Stimulated activated CD8-positive, alpha-beta memory T cell treated with anti-CD3 and anti-CD28 coated beads, Interleukin-7, amount 100 ng/mL, for 48 hours (primary cell): ENCODE measurements at regions not wholly inside any gene's neighbourhood (a gene's known extent, or its start where the extent isn't known, plus 50 kb on each side); places are given as distances from the start of the nearest gene placed in this dataset.
"Not testable (repeated sequence)": the region's sequence is repeated elsewhere in the genome, so short reads cannot be mapped to it uniquely, and the experiment has no call there.

ENCODE experiments used
- DNase-seq, 2 donors: peaks; one replicate each; pipeline ENCODE4 v3.0.0-alpha.2; 2020; ENCODE audit warnings: low read depth in 1 of 2; ENCODE audit errors: extremely low read depth in 1 of 2

DNA sequence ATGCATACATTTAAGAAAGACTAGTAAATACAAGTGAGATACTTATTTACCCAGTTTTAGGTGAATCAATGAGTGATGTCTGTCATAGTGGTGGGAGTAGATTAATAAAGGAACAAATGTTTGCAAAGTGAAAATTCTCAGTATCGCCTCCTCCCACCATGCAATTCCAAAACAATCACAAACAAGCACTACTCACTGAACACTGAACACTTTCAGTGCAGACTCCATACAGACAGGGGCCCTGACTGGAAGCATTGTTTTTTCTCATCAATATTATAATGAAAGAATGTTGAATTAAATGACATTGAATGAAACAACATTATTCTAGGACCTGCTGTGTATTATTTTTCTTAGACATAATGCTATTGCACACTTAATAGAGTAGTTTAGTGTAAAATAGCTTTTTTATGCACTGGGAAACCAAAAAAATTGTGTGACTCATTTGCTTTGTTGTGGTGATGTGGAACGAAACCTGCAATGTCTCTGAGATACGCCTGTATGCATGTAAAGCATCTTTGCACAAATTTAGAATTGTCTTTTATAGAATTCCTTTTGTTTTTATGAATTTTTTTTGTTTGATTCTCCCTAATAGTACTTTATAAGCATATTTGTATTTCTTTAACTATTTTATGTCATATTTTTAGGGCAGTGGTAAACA lies 317.5 kb downstream of the UTRN start:
- DNase-seq: no peak

DNA sequence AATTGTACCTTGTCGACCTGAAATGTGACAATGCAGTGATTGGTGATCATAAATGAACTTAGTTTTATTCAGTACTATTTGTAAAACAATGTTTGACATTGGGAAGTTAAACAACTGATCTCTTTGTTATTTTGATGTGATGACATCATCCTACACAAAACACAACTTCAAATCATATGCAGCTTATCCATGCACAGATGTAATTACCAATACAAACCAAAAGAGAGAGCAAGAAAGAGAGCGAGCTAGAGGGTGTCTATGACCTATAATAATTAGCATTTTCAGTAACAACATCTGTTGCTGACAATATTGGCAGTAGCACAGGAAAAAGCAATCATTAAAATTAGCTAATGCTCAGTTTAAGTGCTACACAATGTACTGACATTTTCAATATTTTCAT lies 320.9 kb downstream of the UTRN start:
- DNase-seq: no peak

DNA sequence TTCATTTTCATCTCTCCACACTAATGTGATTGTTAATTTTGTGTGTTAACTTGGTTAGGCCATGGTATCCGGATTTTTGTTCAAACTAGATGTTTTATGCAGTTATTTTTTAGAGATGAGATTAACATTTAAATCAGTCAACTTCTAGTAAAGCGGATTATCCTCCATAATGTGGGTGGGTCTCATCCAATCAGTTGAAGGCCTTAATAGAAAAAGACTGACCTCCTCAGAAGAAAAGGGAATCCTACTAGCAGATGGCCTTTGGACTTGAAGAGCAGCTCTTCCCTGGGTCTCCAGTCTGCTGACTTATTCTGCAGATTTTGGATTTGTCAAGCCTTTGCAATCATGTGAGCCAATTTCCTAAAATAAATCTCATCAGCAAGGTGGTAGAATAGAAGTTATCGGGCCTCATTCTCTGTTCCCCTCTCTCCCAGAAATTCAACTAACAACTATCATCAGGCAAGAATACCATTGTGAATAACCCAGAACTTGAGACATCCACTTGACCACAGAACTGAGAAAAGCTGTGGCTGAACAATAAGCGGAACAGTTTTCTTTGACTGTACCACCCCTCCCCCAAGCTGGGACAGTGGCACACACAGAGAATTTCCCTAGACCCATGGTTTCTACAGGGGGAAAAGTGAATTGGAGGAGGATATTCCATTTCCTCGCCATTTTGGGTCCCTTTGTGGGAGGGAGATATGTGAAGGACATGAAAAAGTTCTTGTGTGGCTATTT lies 323.0 kb downstream of the UTRN start:
- DNase-seq: no peak

DNA sequence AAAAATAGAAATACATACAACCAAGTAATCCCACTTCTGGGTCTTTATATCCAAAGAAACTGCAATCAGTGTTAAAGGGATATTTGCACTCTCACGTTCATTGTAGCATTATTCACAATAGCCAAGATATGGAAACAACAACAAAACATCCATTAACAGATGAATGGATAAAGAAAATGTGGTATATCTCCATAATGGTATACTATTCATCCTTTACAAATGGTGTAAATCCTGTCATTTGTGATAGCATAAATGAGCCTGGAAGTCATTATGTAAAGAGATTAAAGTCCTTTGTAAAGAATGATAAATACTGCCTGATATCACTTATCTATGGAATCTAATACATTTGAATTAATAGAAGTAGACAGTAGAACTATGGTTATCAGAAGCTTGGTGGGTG lies 327.7 kb downstream of the UTRN start:
- no peak for DNase-seq

GRCh38 chr6:144613859-144614258 lies 328.7 kb downstream of the UTRN start:
- DNase-seq: no peak

DNA sequence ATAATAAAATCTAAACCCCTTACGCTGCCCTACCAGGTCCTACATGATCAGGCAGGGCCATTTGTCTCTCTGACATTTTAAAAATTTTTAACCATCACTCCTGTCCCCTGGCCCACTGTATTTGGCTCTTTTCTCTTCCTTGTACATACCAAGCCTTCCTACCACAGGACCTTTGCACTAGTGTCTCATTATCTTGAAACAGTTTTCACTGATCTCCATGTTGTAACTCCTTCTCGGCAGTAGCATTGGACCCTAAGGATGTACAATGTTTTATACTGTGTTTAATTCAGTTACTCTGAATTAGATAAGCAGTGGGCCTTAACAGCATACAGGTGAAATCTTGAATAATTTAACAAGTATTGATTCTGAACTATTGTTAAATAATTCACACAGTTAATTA lies 330.7 kb downstream of the UTRN start:
- DNase-seq: no peak

DNA sequence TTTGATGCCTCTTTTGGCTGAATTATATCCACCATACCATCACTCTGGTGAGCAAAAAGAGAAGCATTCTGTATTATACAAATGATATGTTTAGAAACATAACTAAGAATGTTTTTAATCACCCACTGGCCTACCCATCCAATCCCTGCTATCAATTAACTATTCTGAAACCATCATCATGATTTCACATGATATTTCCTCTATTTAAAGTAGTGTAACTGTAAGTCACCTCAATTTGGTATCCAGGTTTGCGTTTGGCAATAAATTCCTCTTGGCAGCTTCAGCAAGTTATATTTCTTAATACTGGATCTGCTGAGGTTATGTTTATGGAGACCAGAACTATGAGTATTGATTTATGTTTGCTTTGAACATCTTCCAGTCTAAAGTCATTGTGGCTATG lies 332.1 kb downstream of the UTRN start:
- no peak for DNase-seq

DNA sequence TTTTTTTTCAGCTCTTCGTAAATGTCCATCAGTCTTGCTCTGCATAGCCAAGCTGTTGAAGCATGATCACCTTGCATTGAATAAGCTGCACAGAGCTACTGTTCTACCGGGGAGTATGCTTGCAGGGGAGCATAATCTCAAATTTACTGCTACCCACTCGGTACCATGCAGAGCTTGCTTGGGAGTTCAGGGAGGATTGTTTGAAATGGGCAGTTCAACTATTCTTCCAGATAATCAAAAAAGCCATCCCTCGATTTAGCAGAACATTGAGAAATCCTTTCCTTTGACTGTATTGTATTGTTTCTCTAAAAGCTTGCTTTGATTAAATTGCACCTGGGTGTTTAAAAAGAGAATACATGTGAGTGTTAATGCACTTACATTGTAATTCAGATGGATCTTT lies 332.6 kb downstream of the UTRN start:
- no peak for DNase-seq

- DNase-seq: no peak
Observed at GRCh38 chr6:144619966-144620365, 334.8 kb downstream of the UTRN start.

DNA sequence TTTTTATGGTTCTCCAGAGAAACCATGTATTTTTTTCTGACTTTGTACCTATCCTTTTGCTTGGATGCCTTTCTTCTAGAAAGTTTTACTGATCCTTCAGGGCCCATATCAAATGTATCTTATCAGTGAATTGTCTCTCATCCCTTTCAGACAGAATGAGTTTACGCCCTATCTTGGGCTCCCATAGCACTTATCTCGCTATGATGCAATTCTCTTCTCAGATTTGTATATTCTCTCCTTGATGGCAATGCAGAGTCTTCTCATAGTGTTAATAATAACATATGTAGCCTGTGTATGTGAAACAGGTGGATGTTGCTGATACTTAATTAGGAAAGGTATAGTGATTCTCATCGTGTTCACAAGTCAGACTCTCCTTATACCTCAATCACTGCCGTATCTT lies 336.2 kb downstream of the UTRN start:
- DNase-seq: no peak

GRCh38 chr6:144624246-144624645 lies 339.1 kb downstream of the UTRN start:
- DNase-seq: no peak

DNA sequence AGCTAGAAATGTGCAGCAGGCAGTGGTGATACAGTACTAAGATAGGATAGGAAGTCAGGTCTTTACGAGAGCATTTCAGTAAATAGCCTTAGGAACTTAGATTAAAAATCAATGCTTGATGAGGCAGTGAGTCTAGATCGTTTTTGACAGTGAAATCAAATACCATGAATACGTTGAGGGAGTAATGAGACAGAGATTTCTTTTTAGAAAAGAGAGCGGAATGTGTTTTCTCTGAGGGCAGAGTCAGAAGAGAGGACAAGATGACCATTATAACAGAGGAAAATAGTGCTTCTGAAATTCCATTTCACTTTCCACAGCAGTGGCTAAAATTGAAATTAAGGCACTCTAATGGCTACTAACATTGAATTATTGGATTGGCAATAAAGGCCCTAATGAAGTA lies 339.6 kb downstream of the UTRN start:
- no peak for DNase-seq

- no peak for DNase-seq
Observed at GRCh38 chr6:144630857-144631256, 345.7 kb downstream of the UTRN start.

DNA sequence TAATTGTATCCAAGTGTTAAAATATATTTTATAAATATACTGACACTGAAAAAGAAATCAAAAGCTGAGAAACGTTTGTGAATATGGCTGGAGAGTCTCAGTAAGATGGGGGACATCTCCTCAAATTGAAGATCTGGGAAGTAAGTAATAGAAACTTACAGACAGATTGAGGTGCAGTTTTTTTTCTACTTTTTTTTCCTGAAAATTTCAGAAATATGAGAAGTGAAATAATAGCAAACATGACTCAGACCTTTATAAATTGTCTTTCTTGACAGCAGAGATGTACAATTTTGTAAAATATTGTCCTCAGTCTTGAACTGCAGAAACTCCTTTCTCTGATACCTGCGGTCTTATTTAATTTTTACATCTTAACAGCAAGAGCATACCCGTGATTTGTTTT lies 347.1 kb downstream of the UTRN start:
- no peak for DNase-seq

GRCh38 chr6:144633886-144634285 lies 348.8 kb downstream of the UTRN start:
- no peak for DNase-seq

- DNase-seq: no peak
Observed at GRCh38 chr6:144634371-144634770, 349.2 kb downstream of the UTRN start.

GRCh38 chr6:144635051-144635450 lies 349.9 kb downstream of the UTRN start:
- DNase-seq: no peak

GRCh38 chr6:144636025-144636424 lies 350.9 kb downstream of the UTRN start:
- DNase-seq: not testable (repeated sequence)

DNA sequence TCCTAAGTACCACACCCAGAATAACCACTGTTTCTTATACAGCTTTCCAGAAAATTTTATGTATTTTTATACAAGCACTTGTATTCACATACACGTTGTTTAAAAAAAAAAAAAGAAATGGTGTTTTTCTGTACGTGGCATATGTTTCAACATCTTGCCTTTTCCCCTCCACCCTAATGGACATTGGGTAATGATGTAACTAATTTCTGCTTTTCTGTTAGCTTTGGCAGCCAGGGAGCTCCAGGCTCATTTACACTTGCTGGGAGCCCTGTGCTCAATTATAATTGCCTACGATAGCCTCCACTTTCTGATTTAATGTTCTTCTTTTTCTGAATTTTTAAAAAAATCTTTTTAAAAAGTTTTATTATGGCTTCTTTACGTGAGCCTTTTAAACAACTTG lies 352.4 kb downstream of the UTRN start:
- no peak for DNase-seq

GRCh38 chr6:144639654-144640053 lies 354.5 kb downstream of the UTRN start:
- no peak for DNase-seq

DNA sequence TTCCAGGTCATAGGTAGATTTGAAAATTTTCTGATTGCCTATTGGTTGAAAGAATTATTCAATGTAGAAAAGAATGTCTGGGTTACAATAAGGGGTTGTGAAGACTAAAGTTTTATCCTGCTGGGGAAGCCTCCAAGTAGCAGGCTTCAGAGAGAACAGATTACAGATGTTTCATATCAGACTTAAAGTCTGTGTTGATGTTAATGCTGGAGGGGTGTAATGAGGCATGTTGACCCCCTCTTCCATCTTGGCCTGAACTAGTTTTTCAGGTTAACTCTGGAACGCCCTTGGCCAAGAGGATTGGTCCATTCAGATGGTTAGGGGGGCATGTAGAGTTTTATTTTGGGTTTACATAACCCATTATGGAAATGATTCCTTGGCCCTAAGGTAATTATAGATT lies 356.2 kb downstream of the UTRN start:
- DNase-seq: no peak

DNA sequence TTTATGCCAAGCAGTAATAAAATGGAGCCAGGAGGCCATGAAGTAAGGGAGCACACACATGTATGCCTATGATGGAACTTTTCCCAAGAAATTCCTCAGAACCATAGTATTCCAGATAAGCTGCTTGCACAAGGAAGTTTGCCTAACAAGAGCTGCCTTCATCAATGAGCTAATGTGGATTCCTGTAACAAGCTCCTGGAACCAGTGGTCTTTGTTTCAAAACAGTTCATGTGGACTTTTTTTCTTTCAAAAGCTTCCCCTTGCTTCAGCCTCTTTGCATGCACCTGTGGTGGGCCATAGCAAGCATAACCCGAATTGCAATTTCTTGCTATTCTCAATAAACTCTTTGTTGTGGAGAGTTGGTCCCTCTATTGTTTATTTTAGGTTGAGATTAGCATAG lies 359.6 kb downstream of the UTRN start:
- DNase-seq: no peak
